ENCODE measurements at regions not wholly inside any gene's neighbourhood (a gene's known extent, or its start where the extent isn't known, plus 50 kb on each side); places are given as distances from the start of the nearest gene placed in this dataset.

DNA sequence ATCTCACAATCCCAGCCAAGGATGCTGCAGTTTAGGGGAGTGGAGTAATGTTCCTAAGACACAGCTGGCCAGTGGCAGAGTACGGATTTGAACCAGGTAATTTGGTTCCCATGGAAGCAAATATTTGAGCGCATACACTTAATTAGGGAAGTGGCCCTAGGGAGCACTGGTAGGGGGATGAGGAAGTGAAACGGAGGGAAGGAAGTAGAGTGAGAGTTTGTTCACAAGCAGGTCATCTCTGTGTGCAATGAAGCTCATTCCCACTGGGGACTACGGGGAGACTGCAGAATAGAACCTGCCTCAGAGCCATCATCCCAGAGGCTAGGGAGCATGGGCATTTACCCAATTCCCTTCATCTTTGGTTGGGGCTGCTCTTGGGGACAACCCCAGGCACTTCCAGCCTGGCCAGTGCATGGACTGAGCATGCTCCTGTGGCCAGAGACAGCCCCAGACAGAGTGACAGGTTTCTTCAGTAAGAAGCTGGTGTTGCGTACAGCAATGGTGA lies 317.2 kb upstream of the PROK2 start:
- no peaks in the 10 kb centered on the region for H3K9me3 Mint-ChIP-seq (ENCODE audit: unreplicated experiment)
- H3K36me3 Mint-ChIP-seq (ENCODE audit: insufficient read depth, unreplicated experiment): no peaks in the 10 kb centered on the region
- CTCF ChIA-PET: interaction anchor here (1.1 to 1.2 kb wide), 2 partner anchors 13 to 115 kb away, joined by 3 read pairs; no protein-coding TSS in a partner anchor
- H3K4me3 Mint-ChIP-seq (ENCODE audit: unreplicated experiment): no peak overlapping the region
- DNase-seq (ENCODE audit: unreplicated experiment): no peak
- TF ChIP-seq, protein P1, sequence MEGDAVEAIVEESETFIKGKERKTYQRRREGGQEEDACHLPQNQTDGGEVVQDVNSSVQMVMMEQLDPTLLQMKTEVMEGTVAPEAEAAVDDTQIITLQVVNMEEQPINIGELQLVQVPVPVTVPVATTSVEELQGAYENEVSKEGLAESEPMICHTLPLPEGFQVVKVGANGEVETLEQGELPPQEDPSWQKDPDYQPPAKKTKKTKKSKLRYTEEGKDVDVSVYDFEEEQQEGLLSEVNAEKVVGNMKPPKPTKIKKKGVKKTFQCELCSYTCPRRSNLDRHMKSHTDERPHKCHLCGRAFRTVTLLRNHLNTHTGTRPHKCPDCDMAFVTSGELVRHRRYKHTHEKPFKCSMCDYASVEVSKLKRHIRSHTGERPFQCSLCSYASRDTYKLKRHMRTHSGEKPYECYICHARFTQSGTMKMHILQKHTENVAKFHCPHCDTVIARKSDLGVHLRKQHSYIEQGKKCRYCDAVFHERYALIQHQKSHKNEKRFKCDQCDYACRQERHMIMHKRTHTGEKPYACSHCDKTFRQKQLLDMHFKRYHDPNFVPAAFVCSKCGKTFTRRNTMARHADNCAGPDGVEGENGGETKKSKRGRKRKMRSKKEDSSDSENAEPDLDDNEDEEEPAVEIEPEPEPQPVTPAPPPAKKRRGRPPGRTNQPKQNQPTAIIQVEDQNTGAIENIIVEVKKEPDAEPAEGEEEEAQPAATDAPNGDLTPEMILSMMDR (IDR thresholded peaks at IDR 0.05; ENCODE audit: unreplicated experiment): no peak
- peaks cover 5% of the 10 kb centered on the region for H3K4me1 Mint-ChIP-seq (ENCODE audit: insufficient read depth, unreplicated experiment)
- intact Hi-C loops (cut with micrococcal nuclease): no loop called here
- H3K27ac Mint-ChIP-seq (ENCODE audit: low read depth, unreplicated experiment): no peak overlapping the region
- POLR2A ChIA-PET: interaction anchor here (0.9 kb wide), 1 partner anchor 11 kb away, joined by 3 read pairs; no protein-coding TSS in a partner anchor
- BruUV-seq (replicated peaks): no TSS peak
- H3K27me3 Mint-ChIP-seq (ENCODE audit: insufficient read depth, unreplicated experiment): peaks cover 46% of the 10 kb centered on the region

- Mint-ChIP-seq H3K27ac (ENCODE audit: low read depth, unreplicated experiment) (no peak overlapping the region), H3K36me3 (ENCODE audit: insufficient read depth, unreplicated experiment) (no peaks in the 10 kb centered on the region), H3K4me3 (ENCODE audit: unreplicated experiment) (no peak overlapping the region), H3K9me3 (ENCODE audit: unreplicated experiment) (no peaks in the 10 kb centered on the region), H3K4me1 (ENCODE audit: insufficient read depth, unreplicated experiment) (peaks cover 5% of the 10 kb centered on the region), H3K27me3 (ENCODE audit: insufficient read depth, unreplicated experiment) (peaks cover 52% of the 10 kb centered on the region)
- CTCF ChIA-PET: interaction anchor here (0.6 to 1.2 kb wide), 3 partner anchors 13 to 1355 kb away, joined by 3 read pairs; no protein-coding TSS in a partner anchor
- BruUV-seq (replicated peaks): no TSS peak
- DNase-seq (ENCODE audit: unreplicated experiment): no peak
- intact Hi-C loops (cut with micrococcal nuclease): no loop called here
- POLR2A ChIA-PET: interaction anchor here (1.3 kb wide), 1 partner anchor 84 kb away, joined by 3 read pairs; no protein-coding TSS in a partner anchor
- TF ChIP-seq, protein P1 (IDR thresholded peaks at IDR 0.05; ENCODE audit: unreplicated experiment): no peak
These were observed 316.5 kb upstream of the PROK2 start for GRCh38 chr3:72101494-72101893.

- TF ChIP-seq, protein P1 (IDR thresholded peaks at IDR 0.05; ENCODE audit: unreplicated experiment): no peak
- CTCF ChIA-PET: interaction anchor here (1.2 kb wide), 1 partner anchor 14 kb away, joined by 3 read pairs; no protein-coding TSS in a partner anchor
- Mint-ChIP-seq H3K4me3 (ENCODE audit: unreplicated experiment) (no peak overlapping the region), H3K4me1 (ENCODE audit: insufficient read depth, unreplicated experiment) (peaks cover 5% of the 10 kb centered on the region), H3K9me3 (ENCODE audit: unreplicated experiment) (no peaks in the 10 kb centered on the region), H3K36me3 (ENCODE audit: insufficient read depth, unreplicated experiment) (no peaks in the 10 kb centered on the region), H3K27ac (ENCODE audit: low read depth, unreplicated experiment) (no peak overlapping the region), H3K27me3 (ENCODE audit: insufficient read depth, unreplicated experiment) (peaks cover 57% of the 10 kb centered on the region)
- DNase-seq (ENCODE audit: unreplicated experiment): no peak
- BruUV-seq (replicated peaks): no TSS peak
- POLR2A ChIA-PET: interaction anchor here (1.3 kb wide), 1 partner anchor 83 kb away, joined by 3 read pairs; no protein-coding TSS in a partner anchor
- intact Hi-C loops (cut with micrococcal nuclease): no loop called here
These were observed 315.7 kb upstream of the PROK2 start for GRCh38 chr3:72100601-72101187.

- CTCF ChIA-PET: no interaction called here
- POLR2A ChIA-PET: no interaction called here
- no peaks in the 10 kb centered on the region for H3K9me3 Mint-ChIP-seq (ENCODE audit: unreplicated experiment)
- H3K27me3 Mint-ChIP-seq (ENCODE audit: insufficient read depth, unreplicated experiment): peaks cover 61% of the 10 kb centered on the region
- BruUV-seq (replicated peaks): no TSS peak
- no peaks in the 10 kb centered on the region for H3K36me3 Mint-ChIP-seq (ENCODE audit: insufficient read depth, unreplicated experiment)
- TF ChIP-seq, protein P1 (IDR thresholded peaks at IDR 0.05; ENCODE audit: unreplicated experiment): no peak
- no peak overlapping the region for H3K27ac Mint-ChIP-seq (ENCODE audit: low read depth, unreplicated experiment)
- intact Hi-C loops (cut with micrococcal nuclease): no loop called here
- no peak overlapping the region for H3K4me3 Mint-ChIP-seq (ENCODE audit: unreplicated experiment)
- no peak for DNase-seq (ENCODE audit: unreplicated experiment)
- H3K4me1 Mint-ChIP-seq (ENCODE audit: insufficient read depth, unreplicated experiment): no peaks in the 10 kb centered on the region
These were observed 315.1 kb upstream of the PROK2 start for GRCh38 chr3:72100080-72100511.

Data from MCF 10A (cell line).